ENCODE measurements at regions not wholly inside any gene's neighbourhood (a gene's known extent, or its start where the extent isn't known, plus 50 kb on each side); places are given as distances from the start of the nearest gene placed in this dataset.

GRCh38 chr17:63094631-63095030 is 128.6 kb downstream of the TANC2 start (continued):
- no peak for TF ChIP-seq AR (CRISPR knock-in tag; IDR thresholded peaks at IDR 0.05)
- TF ChIP-seq FOXK1 (CRISPR knock-in tag; IDR thresholded peaks at IDR 0.05) = no peak
- no peak for TF ChIP-seq EMX1 (CRISPR knock-in tag; IDR thresholded peaks at IDR 0.05)
- TF ChIP-seq KAT7 (CRISPR knock-in tag; IDR thresholded peaks at IDR 0.05; ENCODE audit: borderline replicate concordance) = no peak
- TF ChIP-seq RELA (CRISPR knock-in tag; IDR thresholded peaks at IDR 0.05; ENCODE audit: borderline replicate concordance) = no peak
- no peak for TF ChIP-seq USF2 (CRISPR knock-in tag; IDR thresholded peaks at IDR 0.05)
- TF ChIP-seq FOXP1 (CRISPR knock-in tag; IDR thresholded peaks at IDR 0.05; ENCODE audit: borderline replicate concordance) = no peak

- Mint-ChIP-seq H3K27me3 (ENCODE audit: low read depth) (no peaks in the 10 kb centered on the region), H3K36me3 (no peaks in the 10 kb centered on the region), H3K4me1 (no peaks in the 10 kb centered on the region), H3K9me3 (peaks cover 6% of the 10 kb centered on the region), H3K27ac (no peak overlapping the region), H3K4me3 (no peak overlapping the region)
- no peak for DNase-seq (ENCODE audit: low spot score)
- CTCF ChIA-PET = interaction anchor here (1.1 kb wide), 1 partner anchor 13 kb away, joined by 4 read pairs; no protein-coding TSS in a partner anchor
- ATAC-seq = no peak
- POLR2A ChIA-PET = no interaction called here
- TF ChIP-seq CREM (CRISPR knock-in tag; IDR thresholded peaks at IDR 0.05) = no peak
- TF ChIP-seq ZNF263 (CRISPR knock-in tag; IDR thresholded peaks at IDR 0.05; ENCODE audit: low read depth) = no peak
- TF ChIP-seq STAT6 (CRISPR knock-in tag; conservative IDR thresholded peaks at IDR 0.05; ENCODE audit: low read depth) = no peak
- TF ChIP-seq ZSCAN18 (CRISPR knock-in tag; IDR thresholded peaks at IDR 0.05) = no peak
- TF ChIP-seq IRF2 (CRISPR knock-in tag; IDR thresholded peaks at IDR 0.05; ENCODE audit: borderline replicate concordance, low read depth) = no peak
- no peak for TF ChIP-seq USF2 (CRISPR knock-in tag; IDR thresholded peaks at IDR 0.05)
- TF ChIP-seq FOXP1 (CRISPR knock-in tag; IDR thresholded peaks at IDR 0.05; ENCODE audit: borderline replicate concordance) = no peak
- no peak for TF ChIP-seq ZNF138 (CRISPR knock-in tag; conservative IDR thresholded peaks at IDR 0.05)
- no peak for TF ChIP-seq E2F5 (CRISPR knock-in tag; IDR thresholded peaks at IDR 0.05)
- TF ChIP-seq ZNF317 (CRISPR knock-in tag; IDR thresholded peaks at IDR 0.05; ENCODE audit: borderline replicate concordance, low read depth) = no peak
- TF ChIP-seq TCF7 (CRISPR knock-in tag; IDR thresholded peaks at IDR 0.05; ENCODE audit: low read depth) = no peak
- no peak for TF ChIP-seq ZNF423 (CRISPR knock-in tag; IDR thresholded peaks at IDR 0.05)
- TF ChIP-seq TP53 (CRISPR knock-in tag; IDR thresholded peaks at IDR 0.05) = no peak
- TF ChIP-seq PRDM15 (CRISPR knock-in tag; IDR thresholded peaks at IDR 0.05) = no peak
Observed at GRCh38 chr17:63095459-63095858, 129.4 kb downstream of the TANC2 start.

Measured in WTC11 (cell line).